Activated naive CD8-positive, alpha-beta T cell treated with anti-CD3 and anti-CD28 coated beads, Interleukin-2, amount 50 U/mL, for 16 hours (primary cell): ENCODE measurements at regions not wholly inside any gene's neighbourhood (a gene's known extent, or its start where the extent isn't known, plus 50 kb on each side); places are given as distances from the start of the nearest gene placed in this dataset.

Experiments used
- DNase-seq: peaks from one replicate; pipeline ENCODE4 v3.0.0-alpha.2; 2020; ENCODE audit warnings: low read depth, low spot score

GRCh38 chr6:169893624-169894023, 142.2 kb downstream of the ERMARD start:
- no peak for DNase-seq

GRCh38 chr6:169891846-169892245, 140.4 kb downstream of the ERMARD start:
- DNase-seq: no peak

DNA sequence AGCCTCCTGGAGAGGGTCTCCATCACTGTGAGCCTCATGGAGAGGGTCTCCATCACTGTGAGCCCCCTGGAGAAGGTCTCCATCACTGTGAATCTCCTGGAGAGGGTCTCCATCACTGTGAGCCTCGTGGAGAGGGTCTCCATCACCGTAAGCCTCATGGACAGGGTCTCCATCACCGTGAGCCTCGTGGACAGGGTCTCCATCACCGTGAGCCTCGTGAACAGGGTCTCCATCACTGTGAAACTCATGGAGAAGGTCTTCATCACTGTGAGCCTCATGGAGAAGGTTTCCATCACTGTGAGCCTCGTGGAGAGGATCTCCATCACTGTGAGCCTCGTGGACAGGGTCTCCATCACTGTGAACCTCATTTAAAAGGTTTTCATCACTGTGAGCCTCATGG, 140.0 kb downstream of the ERMARD start:
- no peak for DNase-seq

GRCh38 chr6:169890901-169891300, 139.5 kb downstream of the ERMARD start:
- no peak for DNase-seq

DNA sequence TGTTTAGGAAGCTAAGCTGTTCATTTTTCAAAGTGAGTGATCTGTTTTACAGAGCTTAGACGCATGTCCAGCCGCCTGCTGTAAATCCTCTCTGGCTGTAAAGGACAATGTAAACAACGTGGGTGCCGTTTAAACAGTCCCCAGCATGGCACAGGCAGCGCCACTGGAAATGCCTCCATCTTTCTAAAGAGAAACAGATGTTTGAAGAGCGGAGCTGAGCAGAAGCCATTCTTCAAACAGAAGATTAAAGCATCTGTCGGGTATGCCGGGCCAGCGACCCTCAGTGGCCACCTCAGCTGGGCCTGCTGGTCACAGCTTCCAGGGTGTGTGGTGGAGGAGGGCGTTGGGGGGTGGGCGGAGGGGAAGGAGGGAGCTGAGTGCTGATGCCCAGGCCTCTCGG, 138.6 kb downstream of the ERMARD start:
- no peak for DNase-seq

- DNase-seq: no peak
Observed at GRCh38 chr6:169887529-169888140, 136.2 kb downstream of the ERMARD start.

GRCh38 chr6:169886631-169887227, 135.3 kb downstream of the ERMARD start:
- DNase-seq: no peak

DNA sequence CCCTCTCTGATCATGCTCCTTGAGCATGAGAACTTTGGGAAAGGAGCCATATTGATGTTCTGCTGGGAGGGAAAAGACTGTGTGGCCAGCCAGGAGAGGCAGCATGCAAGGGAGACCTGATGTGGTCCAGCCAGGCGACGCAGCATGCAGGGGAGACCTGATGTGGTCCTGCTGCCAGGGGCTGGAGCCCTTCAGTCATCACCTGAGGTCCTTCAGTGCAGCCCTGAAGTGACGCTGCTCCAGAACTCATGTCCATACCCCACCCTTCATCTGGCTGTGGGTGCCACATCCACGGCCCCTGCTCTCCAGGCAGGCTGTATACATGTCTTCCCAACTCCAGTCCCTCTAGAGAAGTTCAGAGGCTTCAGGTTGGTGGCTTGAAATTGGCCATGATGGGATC, 134.4 kb downstream of the ERMARD start:
- DNase-seq: no peak

DNA sequence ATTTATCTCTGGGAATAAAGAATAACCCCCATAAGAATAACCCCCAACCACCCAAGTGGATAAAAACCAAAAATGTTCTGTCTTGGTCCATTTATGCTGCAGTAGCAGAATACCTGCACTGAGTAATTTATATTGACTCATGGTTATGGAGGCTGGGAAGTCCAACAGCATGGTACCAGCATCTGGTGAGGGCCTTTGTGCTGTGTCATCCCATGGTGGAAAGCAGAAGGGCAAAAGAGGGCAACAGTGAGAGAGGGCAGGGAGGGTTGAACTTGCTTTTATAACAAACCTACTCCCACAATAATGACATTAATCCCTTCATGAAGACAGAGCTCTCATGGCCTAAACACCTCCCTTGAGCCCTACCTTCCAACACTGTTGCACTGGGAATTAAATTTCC, 133.7 kb downstream of the ERMARD start:
- DNase-seq: no peak

- no peak for DNase-seq
Observed at GRCh38 chr6:169884158-169884557, 132.7 kb downstream of the ERMARD start.

DNA sequence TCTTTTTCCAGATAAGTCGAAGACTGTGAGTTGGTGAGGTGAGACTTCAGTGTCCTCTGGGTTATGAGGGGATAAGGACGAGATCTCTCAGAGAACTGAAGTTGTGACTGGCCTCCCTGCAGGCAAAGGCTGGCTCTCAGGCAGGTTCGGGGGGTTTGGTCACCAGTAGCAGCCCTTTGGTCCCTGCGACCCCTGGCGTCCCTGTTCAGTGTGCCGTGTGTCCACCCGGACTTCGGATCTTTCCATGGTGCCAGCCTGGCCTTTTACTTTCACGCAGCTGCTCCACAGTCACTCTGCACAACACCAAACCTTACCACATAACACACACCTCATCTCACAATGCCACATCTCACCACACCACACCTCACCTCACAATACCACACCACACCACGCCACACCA, 131.9 kb downstream of the ERMARD start:
- no peak for DNase-seq

DNA sequence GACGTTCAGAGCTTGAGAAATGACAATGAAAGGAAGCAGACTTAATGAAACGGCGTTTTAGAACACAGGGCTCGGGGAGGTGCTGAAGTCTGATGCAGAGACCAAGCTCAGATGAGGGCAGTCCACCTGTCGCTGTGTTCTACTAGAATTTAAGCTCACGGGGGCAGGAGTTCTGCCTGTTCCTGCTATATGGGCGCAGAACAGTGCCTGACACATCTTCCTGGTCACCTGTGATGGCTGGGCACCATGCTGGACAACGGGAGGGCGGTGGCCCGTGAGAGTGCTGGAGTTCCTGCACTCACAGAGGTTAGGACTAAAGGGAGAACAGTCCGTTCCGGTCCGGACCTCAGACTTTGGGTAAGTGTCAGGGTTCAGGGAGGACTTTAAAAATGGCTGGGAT, 130.6 kb downstream of the ERMARD start:
- no peak for DNase-seq

- DNase-seq: no peak
Observed at GRCh38 chr6:169881398-169881797, 130.0 kb downstream of the ERMARD start.

DNA sequence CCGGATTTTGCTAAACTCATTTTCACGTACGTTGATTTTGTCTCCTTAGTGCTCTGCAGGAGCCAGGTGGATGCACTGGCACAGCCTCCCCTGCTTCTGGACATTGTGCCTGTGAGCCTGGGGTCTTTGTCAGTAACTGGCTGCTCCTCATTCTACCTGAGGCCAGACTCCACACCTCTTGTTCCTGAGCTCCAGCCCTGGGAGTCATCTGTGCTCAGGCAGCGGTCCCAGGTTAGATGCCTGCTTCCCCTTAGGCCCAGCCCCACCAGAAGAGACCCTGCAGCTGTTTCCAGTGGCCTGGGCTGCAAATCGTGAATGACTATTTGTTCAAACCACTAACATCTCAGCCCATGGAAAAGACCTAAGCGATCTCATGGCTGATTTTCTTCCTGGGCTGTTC, 129.1 kb downstream of the ERMARD start:
- no peak for DNase-seq

DNA sequence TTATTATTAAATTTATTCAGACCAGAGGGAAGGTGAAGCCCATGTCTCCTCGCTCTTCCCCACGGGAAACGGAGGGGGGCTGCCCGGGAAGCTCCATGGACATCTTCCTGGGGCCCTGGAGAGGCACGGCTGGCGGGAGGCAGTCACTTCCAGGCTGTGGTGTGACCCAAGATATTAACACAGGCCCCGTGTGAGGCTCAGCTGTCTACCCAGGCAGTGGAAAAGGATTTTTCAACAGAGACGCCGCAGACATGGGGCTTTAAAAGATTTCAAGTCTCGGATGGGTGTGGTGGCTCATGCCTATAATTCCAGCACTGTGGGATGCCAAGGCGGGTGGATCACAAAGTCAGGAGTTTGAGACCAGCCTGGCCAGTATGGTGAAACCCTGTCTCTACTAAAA, 117.9 kb downstream of the ERMARD start:
- DNase-seq: no peak

GRCh38 chr6:169868458-169868857, 117.0 kb downstream of the ERMARD start:
- no peak for DNase-seq

- no peak for DNase-seq
Observed at GRCh38 chr6:169867751-169868191, 116.3 kb downstream of the ERMARD start.

- no peak for DNase-seq
Observed at GRCh38 chr6:169866668-169867521, 115.5 kb downstream of the ERMARD start.

GRCh38 chr6:169866140-169866534, 114.7 kb downstream of the ERMARD start:
- DNase-seq: no peak

DNA sequence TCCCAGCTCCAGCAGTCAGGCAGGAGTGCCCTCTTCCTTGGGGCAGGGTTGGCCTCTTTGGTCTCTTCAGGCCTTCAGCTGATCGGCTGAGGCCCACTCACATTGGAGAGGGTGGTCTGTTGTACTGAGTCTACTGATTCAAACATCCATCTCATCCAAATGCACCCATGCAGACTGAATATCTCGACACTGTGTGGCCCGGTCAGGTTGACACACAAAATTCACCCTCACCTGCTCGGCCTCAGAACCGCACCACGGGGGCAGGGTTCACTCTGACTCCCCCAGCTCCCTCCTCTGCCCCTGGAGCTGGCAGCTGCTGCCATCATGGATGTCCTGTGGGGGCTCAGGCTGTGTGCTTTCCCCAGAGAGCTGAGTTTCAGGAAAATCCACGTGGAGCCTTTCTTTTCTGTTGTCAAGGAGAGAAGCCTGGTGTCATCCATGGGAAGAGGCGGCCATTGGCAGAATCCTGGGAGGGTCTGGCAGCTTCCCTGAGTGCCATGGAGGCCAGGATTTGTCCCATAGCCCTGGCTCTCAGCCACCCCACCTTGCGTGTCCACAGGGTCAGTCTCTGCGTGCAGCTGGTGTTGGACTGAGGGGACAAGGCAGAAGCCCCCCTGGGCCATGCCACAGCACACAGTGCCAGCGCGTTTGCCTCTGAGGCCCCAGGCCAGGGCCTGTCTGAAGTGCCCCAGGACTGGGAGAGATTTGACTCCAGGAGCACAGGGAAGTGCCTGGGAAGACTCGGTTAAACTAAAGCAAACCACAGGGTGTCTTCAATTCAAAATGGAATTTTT, 114.1 kb downstream of the ERMARD start:
- DNase-seq: no peak

GRCh38 chr6:169864148-169865020, 113.0 kb downstream of the ERMARD start:
- no peak for DNase-seq
